ENCODE measurements at regions not wholly inside any gene's neighbourhood (a gene's known extent, or its start where the extent isn't known, plus 50 kb on each side); places are given as distances from the start of the nearest gene placed in this dataset.

GRCh38 chr2:126579868-126580267, 76.1 kb upstream of the GYPC start:
- Histone ChIP-seq H3K27me3 (ENCODE audit: control insufficient read depth in 2 of 2, insufficient read depth in 1 of 2, low read length in 1 of 2) (no peaks in the 10 kb centered on the region), H3K4me3 (ENCODE audit: low read length in 2 of 2) (no peak overlapping the region), H3K4me1 (ENCODE audit: control insufficient read depth in 2 of 2, insufficient read depth in 2 of 2, low read length in 2 of 2) (no peaks in the 10 kb centered on the region), H3K36me3 (ENCODE audit: control insufficient read depth in 2 of 2, insufficient read depth in 2 of 2, low read length in 1 of 2) (no peaks in the 10 kb centered on the region), H3K27ac (ENCODE audit: low read depth in 1 of 2, low read length in 1 of 2) (no peak overlapping the region), H3K9me3 (ENCODE audit: control insufficient read depth in 2 of 2, insufficient read depth in 1 of 2, low read length in 1 of 2) (no peaks in the 10 kb centered on the region)
- 98% methylated on average over 9 of the region's 9 CpGs for WGBS
- DNase-seq (ENCODE audit: low read depth in 6 of 9, low spot score in 9 of 9): no peak

- Histone ChIP-seq H3K27ac (ENCODE audit: low read depth in 1 of 2, low read length in 1 of 2) (no peak overlapping the region), H3K4me3 (ENCODE audit: low read length in 2 of 2) (no peak overlapping the region), H3K9me3 (ENCODE audit: control insufficient read depth in 2 of 2, insufficient read depth in 1 of 2, low read length in 1 of 2) (no peaks in the 10 kb centered on the region), H3K4me1 (ENCODE audit: control insufficient read depth in 2 of 2, insufficient read depth in 2 of 2, low read length in 2 of 2) (no peaks in the 10 kb centered on the region), H3K36me3 (ENCODE audit: control insufficient read depth in 2 of 2, insufficient read depth in 2 of 2, low read length in 1 of 2) (no peaks in the 10 kb centered on the region), H3K27me3 (ENCODE audit: control insufficient read depth in 2 of 2, insufficient read depth in 1 of 2, low read length in 1 of 2) (no peaks in the 10 kb centered on the region)
- 96% methylated on average over 8 of the region's 8 CpGs for WGBS
- no peak for DNase-seq (ENCODE audit: low read depth in 6 of 9, low spot score in 9 of 9)
These were observed 69.6 kb upstream of the GYPC start for GRCh38 chr2:126586317-126586716.

- no peak for DNase-seq (ENCODE audit: low read depth in 6 of 9, low spot score in 9 of 9)
- Histone ChIP-seq H3K27me3 (ENCODE audit: control insufficient read depth in 2 of 2, insufficient read depth in 1 of 2, low read length in 1 of 2) (no peaks in the 10 kb centered on the region), H3K4me1 (ENCODE audit: control insufficient read depth in 2 of 2, insufficient read depth in 2 of 2, low read length in 2 of 2) (no peaks in the 10 kb centered on the region), H3K4me3 (ENCODE audit: low read length in 2 of 2) (no peak overlapping the region), H3K36me3 (ENCODE audit: control insufficient read depth in 2 of 2, insufficient read depth in 2 of 2, low read length in 1 of 2) (no peaks in the 10 kb centered on the region), H3K9me3 (ENCODE audit: control insufficient read depth in 2 of 2, insufficient read depth in 1 of 2, low read length in 1 of 2) (no peaks in the 10 kb centered on the region), H3K27ac (ENCODE audit: low read depth in 1 of 2, low read length in 1 of 2) (no peak overlapping the region)
- 75% methylated on average over 2 of the region's 2 CpGs for WGBS
These were observed 56.9 kb upstream of the GYPC start for GRCh38 chr2:126599062-126599461.

GRCh38 chr2:126600742-126601141, 55.2 kb upstream of the GYPC start:
- no peaks in the 10 kb centered on the region for H3K4me1 ChIP-seq (ENCODE audit: control insufficient read depth in 2 of 2, insufficient read depth in 2 of 2, low read length in 2 of 2)
- DNase-seq (ENCODE audit: low read depth in 6 of 9, low spot score in 9 of 9): no peak
- no peaks in the 10 kb centered on the region for H3K36me3 ChIP-seq (ENCODE audit: control insufficient read depth in 2 of 2, insufficient read depth in 2 of 2, low read length in 1 of 2)
- no peaks in the 10 kb centered on the region for H3K27me3 ChIP-seq (ENCODE audit: control insufficient read depth in 2 of 2, insufficient read depth in 1 of 2, low read length in 1 of 2)
- H3K27ac ChIP-seq (ENCODE audit: low read depth in 1 of 2, low read length in 1 of 2): no peak overlapping the region
- no peak overlapping the region for H3K4me3 ChIP-seq (ENCODE audit: low read length in 2 of 2)
- H3K9me3 ChIP-seq (ENCODE audit: control insufficient read depth in 2 of 2, insufficient read depth in 1 of 2, low read length in 1 of 2): no peaks in the 10 kb centered on the region
- 98% methylated on average over 3 of the region's 3 CpGs for WGBS

- 78% methylated on average over 2 of the region's 2 CpGs for WGBS
- no peaks in the 10 kb centered on the region for H3K27me3 ChIP-seq (ENCODE audit: control insufficient read depth in 2 of 2, insufficient read depth in 1 of 2, low read length in 1 of 2)
- H3K27ac ChIP-seq (ENCODE audit: low read depth in 1 of 2, low read length in 1 of 2): no peak overlapping the region
- no peak overlapping the region for H3K4me3 ChIP-seq (ENCODE audit: low read length in 2 of 2)
- no peaks in the 10 kb centered on the region for H3K36me3 ChIP-seq (ENCODE audit: control insufficient read depth in 2 of 2, insufficient read depth in 2 of 2, low read length in 1 of 2)
- no peaks in the 10 kb centered on the region for H3K9me3 ChIP-seq (ENCODE audit: control insufficient read depth in 2 of 2, insufficient read depth in 1 of 2, low read length in 1 of 2)
- DNase-seq (ENCODE audit: low read depth in 6 of 9, low spot score in 9 of 9): no peak
- H3K4me1 ChIP-seq (ENCODE audit: control insufficient read depth in 2 of 2, insufficient read depth in 2 of 2, low read length in 2 of 2): no peaks in the 10 kb centered on the region
These were observed 53.6 kb upstream of the GYPC start for GRCh38 chr2:126602334-126602733.

Data from thymus (tissue), 11 donors.